ENCODE measurements at regions not wholly inside any gene's neighbourhood (a gene's known extent, or its start where the extent isn't known, plus 50 kb on each side); places are given as distances from the start of the nearest gene placed in this dataset.
A peak's percentile ranks its signal among the peaks of the same experiment; 100 is the strongest.

GRCh38 chr5:21688655-21689054 is 1164.5 kb downstream of the CDH12 start:
- no peaks in the 10 kb centered on the region for H3K4me1 ChIP-seq (ENCODE audit: control insufficient read depth, extremely low read depth, insufficient read depth, low read length)
- no peaks in the 10 kb centered on the region for H3K36me3 ChIP-seq (ENCODE audit: control insufficient read depth, insufficient read depth, low read length)
- H3K4me2 ChIP-seq (ENCODE audit: extremely low read depth, insufficient read depth, low read length) = no peak overlapping the region
- TF ChIP-seq EZH2 (IDR thresholded peaks at IDR 0.05; ENCODE audit: low read length, missing control alignments) (no peak), CTCF (conservative IDR thresholded peaks at IDR 0.05 in 1 of 2, IDR thresholded peaks at IDR 0.05 in 1 of 2; ENCODE audit: low read depth in 1 of 2, low read length in 2 of 2) (no peak)
- H3K27me3 ChIP-seq (ENCODE audit: control insufficient read depth, insufficient read depth, low read length) = no peaks in the 10 kb centered on the region
- H3K9ac ChIP-seq (ENCODE audit: insufficient read depth, low read length) = no peak overlapping the region
- peak; percentile 42 to 68 for DNase-seq (ENCODE audit: low read depth in 2 of 2)
- no peak overlapping the region for H3K4me3 ChIP-seq (replicated peaks in 1 of 4; ENCODE audit: control extremely low read depth in 1 of 4, insufficient read depth in 1 of 4, low read depth in 3 of 4, low read length in 4 of 4)
- no peaks in the 10 kb centered on the region for H3K79me2 ChIP-seq (ENCODE audit: control insufficient read depth, insufficient read depth, low read length)
- H4K20me1 ChIP-seq (ENCODE audit: control insufficient read depth, extremely low read depth, insufficient read depth, low read length) = no peaks in the 10 kb centered on the region
- H3K9me3 ChIP-seq (ENCODE audit: control insufficient read depth, insufficient read depth, low read depth, low read length) = no peaks in the 10 kb centered on the region
- no peak overlapping the region for H2AFZ ChIP-seq (ENCODE audit: low read length)
- no peak overlapping the region for H3K27ac ChIP-seq (ENCODE audit: insufficient read depth, low read length)

GRCh38 chr5:21687621-21688020 is 1165.5 kb downstream of the CDH12 start:
- Histone ChIP-seq H3K79me2 (ENCODE audit: control insufficient read depth, insufficient read depth, low read length) (no peaks in the 10 kb centered on the region), H3K9me3 (ENCODE audit: control insufficient read depth, insufficient read depth, low read depth, low read length) (no peaks in the 10 kb centered on the region), H3K9ac (ENCODE audit: insufficient read depth, low read length) (no peak overlapping the region), H3K27ac (ENCODE audit: insufficient read depth, low read length) (no peak overlapping the region), H3K4me2 (ENCODE audit: extremely low read depth, insufficient read depth, low read length) (no peak overlapping the region), H4K20me1 (ENCODE audit: control insufficient read depth, extremely low read depth, insufficient read depth, low read length) (no peaks in the 10 kb centered on the region), H3K27me3 (ENCODE audit: control insufficient read depth, insufficient read depth, low read length) (no peaks in the 10 kb centered on the region), H3K4me3 (replicated peaks in 1 of 4; ENCODE audit: control extremely low read depth in 1 of 4, insufficient read depth in 1 of 4, low read depth in 3 of 4, low read length in 4 of 4) (no peak overlapping the region), H3K4me1 (ENCODE audit: control insufficient read depth, extremely low read depth, insufficient read depth, low read length) (no peaks in the 10 kb centered on the region), H3K36me3 (ENCODE audit: control insufficient read depth, insufficient read depth, low read length) (no peaks in the 10 kb centered on the region), H2AFZ (ENCODE audit: low read length) (no peak overlapping the region)
- DNase-seq (ENCODE audit: low read depth in 2 of 2) = no peak
- TF ChIP-seq CTCF (conservative IDR thresholded peaks at IDR 0.05 in 1 of 2, IDR thresholded peaks at IDR 0.05 in 1 of 2; ENCODE audit: low read depth in 1 of 2, low read length in 2 of 2) (no peak), EZH2 (IDR thresholded peaks at IDR 0.05; ENCODE audit: low read length, missing control alignments) (no peak)

GRCh38 chr5:21686706-21687105 is 1166.4 kb downstream of the CDH12 start:
- Histone ChIP-seq H2AFZ (ENCODE audit: low read length) (no peak overlapping the region), H3K4me2 (ENCODE audit: extremely low read depth, insufficient read depth, low read length) (no peak overlapping the region), H3K4me1 (ENCODE audit: control insufficient read depth, extremely low read depth, insufficient read depth, low read length) (no peaks in the 10 kb centered on the region), H4K20me1 (ENCODE audit: control insufficient read depth, extremely low read depth, insufficient read depth, low read length) (no peaks in the 10 kb centered on the region), H3K79me2 (ENCODE audit: control insufficient read depth, insufficient read depth, low read length) (no peaks in the 10 kb centered on the region), H3K9me3 (ENCODE audit: control insufficient read depth, insufficient read depth, low read depth, low read length) (no peaks in the 10 kb centered on the region), H3K27ac (ENCODE audit: insufficient read depth, low read length) (no peak overlapping the region), H3K9ac (ENCODE audit: insufficient read depth, low read length) (no peak overlapping the region), H3K4me3 (replicated peaks in 1 of 4; ENCODE audit: control extremely low read depth in 1 of 4, insufficient read depth in 1 of 4, low read depth in 3 of 4, low read length in 4 of 4) (no peak overlapping the region), H3K36me3 (ENCODE audit: control insufficient read depth, insufficient read depth, low read length) (no peaks in the 10 kb centered on the region), H3K27me3 (ENCODE audit: control insufficient read depth, insufficient read depth, low read length) (no peaks in the 10 kb centered on the region)
- TF ChIP-seq CTCF (conservative IDR thresholded peaks at IDR 0.05 in 1 of 2, IDR thresholded peaks at IDR 0.05 in 1 of 2; ENCODE audit: low read depth in 1 of 2, low read length in 2 of 2) = no peak
- TF ChIP-seq EZH2 (IDR thresholded peaks at IDR 0.05; ENCODE audit: low read length, missing control alignments) = no peak
- DNase-seq (ENCODE audit: low read depth in 2 of 2) = no peak

Measured in fibroblast of lung (primary cell).